Islet of Langerhans (tissue), 1 donor: ENCODE measurements at regions not wholly inside any gene's neighbourhood (a gene's known extent, or its start where the extent isn't known, plus 50 kb on each side); places are given as distances from the start of the nearest gene placed in this dataset.
A peak's percentile ranks its signal among the peaks of the same experiment; 100 is the strongest.
"Not testable (repeated sequence)": the region's sequence is repeated elsewhere in the genome, so short reads cannot be mapped to it uniquely, and the experiment has no call there.

Source experiments
- FAIRE-seq: peaks from one replicate; lab custom pipeline; 2011; peaks lifted over from hg19 to GRCh38; lab: Jason Lieb, UNC

DNA sequence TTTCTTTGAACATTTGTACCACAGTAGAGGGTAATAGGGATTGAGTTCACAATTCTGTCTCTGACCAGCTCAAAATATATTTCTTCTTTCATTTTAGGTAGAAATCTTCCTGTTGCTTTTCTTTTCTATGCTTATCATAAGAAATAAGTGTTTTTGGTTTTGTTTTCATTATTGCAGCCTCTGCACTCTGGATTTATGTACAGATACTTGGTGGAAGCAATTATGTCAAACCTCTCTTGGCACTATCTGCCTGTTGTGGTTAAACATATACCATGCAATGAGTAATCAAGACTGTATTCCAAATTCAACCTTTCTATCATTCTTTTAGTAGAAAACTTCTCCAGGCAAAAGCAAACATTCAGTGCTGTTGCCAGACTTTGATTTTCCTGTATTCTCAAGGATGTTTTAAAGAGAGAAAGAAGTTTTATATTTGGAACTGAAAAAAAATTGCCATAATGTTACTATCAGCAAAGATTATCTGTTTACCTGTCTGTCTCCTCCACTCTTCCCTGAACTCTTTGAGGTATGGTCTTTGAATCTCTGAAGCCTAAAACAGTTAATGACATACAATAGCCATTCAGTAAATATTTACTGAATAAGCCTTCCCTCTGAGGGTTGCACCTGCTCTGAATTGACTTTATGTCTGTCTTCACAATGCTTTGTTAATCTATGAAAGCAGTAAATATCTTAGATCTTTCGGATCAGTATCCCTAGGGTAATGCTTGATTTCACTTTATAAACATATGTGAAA is 612.5 kb upstream of the PRR20A start:
- no peak for FAIRE-seq

DNA sequence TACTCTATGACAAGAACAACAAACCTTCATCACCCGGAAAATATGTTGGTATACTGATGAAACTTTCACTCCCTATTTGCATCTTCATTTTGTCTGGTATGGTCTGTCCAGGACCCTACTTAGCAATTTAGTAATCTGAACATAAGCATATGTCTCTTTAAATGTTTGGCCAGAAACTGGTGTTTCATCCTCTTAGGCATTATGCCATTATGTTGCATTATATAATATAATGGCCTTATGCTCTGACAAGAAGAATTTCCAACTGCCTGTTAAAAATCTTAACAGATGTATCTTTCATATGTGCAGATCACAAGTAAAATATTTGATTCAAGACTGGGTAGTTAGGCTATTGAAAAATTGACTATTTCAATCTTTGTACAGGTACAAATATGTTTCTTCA is 610.6 kb upstream of the PRR20A start:
- no peak for FAIRE-seq

DNA sequence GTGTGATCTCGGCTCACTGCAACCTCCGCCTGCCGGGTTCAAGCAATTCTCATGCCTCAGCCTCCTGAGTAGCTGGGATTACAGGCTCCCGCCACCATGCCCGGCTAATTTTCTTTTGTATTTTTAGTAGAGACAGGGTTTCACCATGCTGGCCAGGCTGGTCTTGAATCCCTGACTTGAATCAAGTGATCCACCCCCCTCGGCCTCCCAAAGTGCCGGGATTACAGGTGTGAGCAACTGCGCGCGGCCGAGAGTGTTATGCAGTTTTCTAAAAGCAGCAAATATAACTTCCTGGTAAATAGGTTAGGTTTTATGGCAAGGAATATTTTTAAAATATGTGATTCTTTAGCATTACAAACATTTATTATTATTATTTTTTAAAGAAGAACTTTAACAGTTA is 592.8 kb upstream of the PRR20A start:
- FAIRE-seq, result not testable (repeated sequence)

DNA sequence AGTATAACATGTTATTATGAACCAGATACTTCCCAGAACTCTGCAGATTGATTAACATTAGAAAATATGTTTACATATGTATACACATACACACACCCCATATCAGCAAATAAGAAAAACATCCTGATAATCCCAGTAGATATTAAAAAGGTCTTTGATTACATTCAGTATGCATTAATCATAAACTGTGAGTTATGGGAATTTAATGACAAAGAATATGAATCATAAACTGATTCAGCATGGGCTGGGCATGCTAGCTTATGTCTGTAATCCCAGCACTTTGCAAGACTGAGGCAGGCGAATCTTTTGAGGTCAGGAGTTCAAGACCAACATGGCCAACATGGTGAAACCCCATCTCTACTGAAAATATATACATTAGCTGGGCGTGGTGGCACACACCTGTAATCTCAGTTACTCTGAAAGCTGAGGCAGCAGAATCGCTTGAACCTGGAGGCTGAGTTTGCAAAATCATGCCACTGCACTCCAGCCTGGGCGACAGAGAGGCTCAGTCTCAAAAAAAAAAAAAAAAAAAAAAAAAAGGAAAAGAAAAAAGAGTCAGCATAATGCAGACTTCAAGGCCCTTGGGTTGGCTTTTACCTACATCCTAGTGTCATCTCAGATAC is 581.9 kb upstream of the PRR20A start:
- no peak for FAIRE-seq

DNA sequence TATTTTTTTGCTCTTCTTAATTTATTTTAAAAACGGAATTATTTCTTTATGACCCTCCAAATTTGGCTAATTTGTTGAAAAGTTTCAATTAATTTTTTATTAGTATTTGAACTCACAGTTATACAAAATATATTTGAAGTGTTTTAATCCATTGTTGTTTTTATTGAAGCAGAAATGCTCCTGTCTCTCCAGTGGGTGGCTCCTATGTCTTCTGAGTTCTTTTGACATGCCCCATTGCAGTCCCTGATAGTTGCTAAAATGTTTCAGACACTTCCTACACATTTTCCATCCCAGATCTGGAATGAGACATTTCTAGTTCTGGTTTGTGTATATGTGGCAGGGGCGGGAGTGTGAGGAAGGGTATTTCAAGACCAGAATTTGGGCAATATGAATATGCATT is 579.4 kb upstream of the PRR20A start:
- no peak for FAIRE-seq

DNA sequence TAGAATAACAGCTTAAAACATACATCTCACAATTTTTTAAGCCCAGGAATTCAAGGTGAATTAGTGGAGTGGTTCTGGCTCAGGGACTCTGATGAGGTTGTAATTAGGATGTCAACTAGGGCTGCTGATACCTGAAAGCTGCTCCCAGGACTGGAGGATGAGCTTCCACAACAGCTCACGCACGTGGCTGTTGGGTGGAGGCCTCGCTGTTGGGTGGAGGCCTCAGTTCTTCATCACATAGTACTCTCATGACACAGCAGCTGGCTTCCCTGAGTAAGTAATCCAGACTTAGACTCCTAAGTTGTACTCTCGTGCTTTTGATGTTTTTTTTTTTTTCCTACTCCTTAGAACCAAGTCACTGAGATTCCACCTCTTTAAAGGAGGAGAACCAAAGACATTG is 577.1 kb upstream of the PRR20A start:
- no peak for FAIRE-seq

DNA sequence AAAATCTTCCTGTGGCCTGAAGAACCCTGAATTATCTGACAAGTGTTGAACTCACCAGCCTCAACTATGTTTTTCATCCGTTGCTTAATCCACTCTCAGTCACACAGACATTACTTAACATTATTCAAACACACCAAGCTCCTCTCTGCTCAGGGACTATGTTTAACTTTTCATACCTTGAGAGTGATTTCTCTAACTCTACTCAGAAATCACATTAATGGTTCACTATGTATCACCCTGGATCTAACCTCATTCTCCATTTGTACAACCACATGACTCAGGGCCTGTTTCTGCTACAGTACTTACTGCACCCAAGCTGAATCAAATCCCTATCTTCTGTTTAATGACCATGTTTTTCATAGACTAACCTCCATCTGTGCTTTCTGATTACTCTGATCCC is 553.7 kb upstream of the PRR20A start:
- FAIRE-seq, result no peak

DNA sequence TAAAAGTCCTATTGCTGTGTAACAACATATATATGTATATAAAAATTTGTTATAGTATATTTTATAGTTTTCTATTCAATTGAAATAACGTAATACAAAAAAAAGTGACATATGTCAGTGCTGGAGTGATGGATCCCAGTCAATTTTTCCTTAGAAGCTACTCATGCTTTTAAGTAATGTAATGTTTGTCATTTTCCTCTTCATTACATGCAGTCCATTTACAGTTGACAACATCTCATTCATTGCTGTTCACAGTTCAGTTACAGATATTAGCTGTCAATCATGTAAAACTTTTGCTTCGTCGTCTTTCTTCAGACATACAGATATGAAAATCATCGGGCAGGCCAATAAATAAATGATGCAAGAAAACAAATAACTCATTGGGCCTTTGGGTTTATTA is 525.1 kb upstream of the PRR20A start:
- FAIRE-seq, result no peak

DNA sequence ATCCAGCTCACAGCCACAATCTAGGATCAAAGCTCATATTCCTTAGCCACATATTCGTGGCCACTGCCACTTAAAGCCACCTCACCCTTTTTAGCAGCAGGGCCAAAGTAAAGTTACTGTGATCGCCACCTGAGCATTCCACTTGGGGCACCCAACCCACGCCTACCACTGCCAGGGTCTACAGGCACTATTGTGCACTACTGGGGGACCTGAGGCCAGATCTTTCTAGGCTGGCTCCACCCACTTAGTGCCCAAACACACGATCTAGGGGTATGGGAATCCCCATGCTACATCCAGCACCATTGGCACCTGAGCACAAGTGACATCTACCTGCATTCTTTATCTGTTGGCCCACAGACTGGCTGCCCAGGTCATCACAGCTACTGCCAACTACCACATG is 517.9 kb upstream of the PRR20A start:
- no peak for FAIRE-seq

DNA sequence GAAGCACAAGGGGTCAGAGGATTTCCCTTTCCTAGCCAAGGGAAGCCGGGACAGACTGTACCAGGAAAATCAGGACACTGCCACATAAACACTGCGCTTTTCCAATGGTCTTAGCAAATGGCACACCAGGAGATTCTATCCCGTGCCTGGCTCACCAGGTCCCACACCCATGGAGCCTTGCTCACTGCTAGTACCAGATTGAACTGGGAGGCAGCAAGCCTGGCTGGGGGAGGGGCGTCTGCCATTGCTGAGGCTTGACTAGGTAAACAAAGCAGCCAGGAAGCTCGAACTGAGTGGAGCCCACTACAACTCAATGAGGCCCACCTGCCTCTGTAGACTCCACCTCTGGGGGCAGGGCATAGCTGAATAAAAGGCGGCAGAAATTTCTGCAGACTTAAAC is 511.8 kb upstream of the PRR20A start:
- FAIRE-seq, result not testable (repeated sequence)

DNA sequence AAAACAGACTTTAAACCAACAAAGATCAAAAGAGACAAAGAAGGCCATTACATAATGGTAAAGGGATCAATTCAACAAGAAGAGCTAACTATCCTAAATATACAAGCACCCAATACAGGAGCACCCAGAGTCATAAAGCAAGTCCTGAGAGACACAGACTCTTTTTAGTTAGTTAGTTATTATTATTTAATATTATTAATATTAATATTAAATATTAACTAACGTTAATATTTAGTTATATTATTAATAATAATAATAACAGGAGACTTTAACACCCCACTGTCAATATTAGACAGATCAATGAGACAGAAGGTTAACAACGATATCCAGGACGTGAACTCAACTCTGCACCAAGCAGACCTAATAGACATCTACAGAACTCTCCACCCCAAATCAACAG is 509.7 kb upstream of the PRR20A start:
- FAIRE-seq, result not testable (repeated sequence)

DNA sequence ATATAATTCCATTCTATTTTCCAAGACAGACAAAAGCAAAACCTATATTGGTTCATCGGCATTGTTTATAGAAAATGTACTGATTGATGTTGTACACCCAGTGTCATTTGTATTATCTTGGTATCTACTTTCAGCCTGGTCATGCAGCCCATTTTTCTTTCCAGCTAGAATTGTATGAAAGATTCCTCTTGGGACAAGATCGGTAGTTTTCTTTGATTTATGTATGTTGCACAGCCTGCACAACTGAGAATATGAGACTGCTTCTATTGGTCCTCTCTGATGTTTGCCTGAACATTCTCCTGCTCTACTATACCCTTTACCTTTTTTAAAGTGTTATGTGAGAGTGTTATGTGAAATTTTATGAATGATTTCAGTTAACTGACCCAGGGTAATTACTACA is 487.7 kb upstream of the PRR20A start:
- FAIRE-seq, result no peak

DNA sequence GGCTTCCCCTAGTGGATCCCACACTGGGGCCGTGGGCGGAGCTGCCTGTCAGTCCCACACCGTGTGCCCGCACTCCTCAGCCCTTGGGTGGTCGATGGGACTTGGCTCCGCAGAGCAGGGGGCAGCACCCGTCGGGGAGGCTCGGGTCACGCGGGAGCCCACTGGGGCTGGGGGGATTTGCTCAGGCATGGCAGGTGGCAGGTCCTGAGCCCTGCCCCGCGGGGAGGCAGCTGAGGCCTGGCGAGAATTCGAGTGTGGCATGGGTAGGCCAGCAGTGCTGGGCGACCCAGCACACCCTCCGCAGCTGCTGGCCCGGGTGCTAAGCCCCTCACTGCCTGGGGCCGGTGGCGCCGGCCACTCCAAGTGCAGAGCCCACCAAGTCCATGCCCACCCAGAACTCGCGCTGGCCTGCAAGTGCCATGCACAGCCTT is 481.7 kb upstream of the PRR20A start:
- FAIRE-seq, result no peak

DNA sequence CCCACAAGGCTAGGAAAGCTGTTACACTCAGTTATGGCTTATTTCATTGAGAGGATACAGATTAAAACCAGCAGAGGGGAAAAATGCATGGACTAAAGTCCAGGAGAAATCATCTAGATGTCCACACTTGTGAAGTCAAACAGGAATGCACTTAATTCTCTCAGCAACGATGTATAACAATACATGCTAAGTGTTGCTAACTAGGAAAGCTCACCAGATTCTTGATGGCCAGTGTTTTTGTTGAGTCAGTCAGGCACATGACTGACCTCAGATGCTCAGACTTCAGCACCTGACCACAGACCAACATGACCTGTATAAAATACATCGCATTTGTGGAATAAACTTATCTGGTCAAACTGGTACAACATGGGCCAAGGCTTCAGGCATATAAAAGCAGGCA is 470.2 kb upstream of the PRR20A start:
- no peak for FAIRE-seq

DNA sequence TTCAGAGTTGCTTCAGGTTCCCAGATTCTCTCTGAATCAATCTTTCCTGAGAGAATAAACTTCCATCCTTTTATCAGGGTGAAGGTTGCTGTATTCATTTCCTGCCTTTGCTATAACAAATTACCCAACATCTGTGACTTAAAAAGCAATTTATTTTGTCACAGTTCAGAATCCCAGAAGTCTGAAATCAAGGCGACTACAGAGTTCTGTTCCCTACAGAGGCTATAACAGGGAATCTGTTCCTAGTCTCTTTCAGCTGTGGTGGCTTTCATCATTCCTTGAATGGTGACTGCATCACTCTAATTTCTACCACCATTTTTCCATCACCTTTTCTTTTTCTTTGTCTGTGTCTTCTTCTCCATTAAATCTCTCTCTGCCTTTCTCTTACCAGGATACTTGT is 459.3 kb upstream of the PRR20A start:
- FAIRE-seq, result no peak

DNA sequence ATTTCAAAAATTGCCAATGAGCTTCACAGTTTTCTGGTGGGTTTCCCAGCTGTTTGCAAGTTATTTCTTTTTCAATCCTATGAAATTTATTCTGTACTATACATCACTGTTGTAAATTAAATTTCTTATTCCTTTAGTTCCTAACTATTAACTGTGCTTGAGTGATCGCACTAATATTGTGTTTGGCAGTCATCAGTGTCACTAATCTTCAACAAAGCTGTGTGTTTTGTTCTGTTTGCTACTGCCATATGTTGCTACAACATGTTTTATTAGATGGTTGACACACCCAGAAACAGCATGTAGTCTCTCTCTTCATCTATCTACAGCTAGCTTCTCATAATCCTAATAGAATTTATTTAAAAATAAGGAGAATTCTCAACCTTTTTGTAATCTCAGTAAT is 453.6 kb upstream of the PRR20A start:
- no peak for FAIRE-seq

DNA sequence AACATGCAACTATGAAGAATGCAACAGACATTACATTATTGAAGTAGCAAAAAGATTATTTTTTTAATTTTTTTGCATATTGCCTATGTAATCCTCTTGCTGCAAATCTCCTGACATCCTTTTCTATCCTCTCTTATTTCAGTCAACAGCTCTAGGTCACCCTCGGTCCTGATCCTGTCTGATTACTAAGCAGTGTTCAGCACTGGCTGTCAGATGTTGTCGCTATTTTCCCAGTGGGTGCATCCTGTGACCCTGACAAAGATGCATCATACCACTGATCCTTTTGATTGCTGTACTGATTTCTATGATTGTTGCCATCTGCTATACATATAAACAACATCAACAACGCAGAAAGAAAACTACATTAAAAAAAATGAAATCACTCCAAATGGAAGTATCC is 443.7 kb upstream of the PRR20A start:
- FAIRE-seq, result no peak

DNA sequence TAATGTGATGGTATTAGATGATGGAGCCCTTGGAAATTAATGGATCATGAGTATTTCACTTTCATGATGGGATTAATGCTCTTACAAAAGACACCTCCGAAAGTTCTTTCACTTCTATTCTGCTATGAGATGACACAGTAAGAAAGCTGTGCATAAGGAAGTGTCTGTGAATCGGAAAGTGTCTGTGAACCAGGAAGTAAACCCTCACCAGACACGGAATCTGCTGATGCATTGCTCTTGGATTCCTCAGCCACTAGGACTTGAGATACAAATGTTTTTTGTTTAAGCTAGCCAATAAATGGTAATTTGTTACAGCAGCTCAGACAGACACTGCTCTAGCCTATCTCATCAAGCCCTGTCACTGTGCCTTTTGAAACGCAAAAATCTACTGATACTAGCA is 440.4 kb upstream of the PRR20A start:
- no peak for FAIRE-seq

DNA sequence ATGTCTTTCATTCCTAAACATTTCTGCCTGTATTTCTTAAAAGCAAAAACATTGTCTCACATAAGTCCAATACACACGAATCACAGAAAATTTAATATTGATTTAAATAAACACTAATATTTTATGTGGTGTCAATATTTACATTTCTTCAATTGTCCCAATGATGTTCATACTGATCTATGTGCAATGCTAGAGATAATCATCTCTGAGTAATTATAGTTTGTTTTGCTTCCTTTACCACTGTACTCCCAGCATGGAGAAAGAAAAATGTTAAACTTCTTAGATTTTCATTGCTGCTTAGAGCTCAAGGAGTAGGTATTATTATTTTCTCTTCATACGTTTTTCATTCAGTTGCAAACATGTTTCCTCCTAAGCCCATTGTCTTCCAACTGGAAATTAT is 434.2 kb upstream of the PRR20A start:
- peak; percentile 5 for FAIRE-seq

DNA sequence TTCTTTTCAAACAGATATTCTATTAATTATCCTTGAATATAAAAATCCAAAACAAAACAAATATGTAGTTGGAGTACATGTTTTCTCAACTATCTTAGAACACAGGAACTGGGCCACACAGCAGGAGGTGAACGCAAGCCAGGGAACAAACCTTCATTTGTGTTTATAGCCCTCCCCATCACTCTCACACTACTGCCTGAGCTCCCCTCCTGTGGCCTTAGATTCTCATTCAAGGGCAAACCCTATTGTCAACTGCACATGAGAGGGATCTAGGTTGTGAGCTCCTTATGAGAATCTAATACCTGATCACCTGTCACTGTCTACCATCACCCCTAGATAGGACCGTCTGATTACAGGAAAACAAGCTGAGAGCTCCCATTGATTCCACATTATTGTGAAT is 427.1 kb upstream of the PRR20A start:
- no peak for FAIRE-seq

DNA sequence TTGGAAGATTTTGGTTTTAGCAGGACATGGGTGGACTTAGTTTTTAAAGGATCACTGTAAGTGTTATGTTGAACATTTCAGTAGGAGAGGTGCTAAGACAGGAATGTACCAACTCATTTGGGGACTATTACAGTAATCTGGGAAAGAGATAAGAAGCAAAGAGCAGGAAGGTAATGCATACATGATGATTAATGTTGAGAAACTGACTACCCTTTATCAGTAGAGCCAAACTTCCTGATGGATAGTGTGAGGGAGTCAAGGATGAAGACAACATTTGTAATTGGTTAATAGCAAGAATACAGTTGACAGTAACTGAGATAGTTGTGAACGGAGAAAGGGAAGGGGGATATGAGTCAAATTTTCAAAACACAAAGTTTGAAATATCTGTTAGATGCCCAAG is 421.9 kb upstream of the PRR20A start:
- FAIRE-seq, result no peak

DNA sequence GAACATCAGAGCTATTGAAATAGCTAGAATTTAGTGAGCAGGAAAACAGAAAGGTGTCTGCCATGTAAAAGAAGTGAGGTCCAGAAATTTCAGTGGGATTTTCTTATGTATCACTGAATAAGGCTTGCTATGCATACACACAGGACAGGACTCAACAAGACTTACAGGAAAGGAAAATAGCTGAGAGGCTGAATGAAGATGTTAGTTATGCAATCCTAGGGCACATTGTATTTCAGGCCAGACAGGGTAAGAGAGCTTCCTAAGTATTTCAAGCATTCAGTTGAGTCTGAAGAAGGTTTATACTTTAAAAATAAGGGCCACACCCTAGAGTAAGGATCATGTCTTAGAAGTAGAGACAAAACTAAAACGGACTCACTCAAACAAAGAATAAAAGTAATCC is 419.9 kb upstream of the PRR20A start:
- FAIRE-seq, result no peak

DNA sequence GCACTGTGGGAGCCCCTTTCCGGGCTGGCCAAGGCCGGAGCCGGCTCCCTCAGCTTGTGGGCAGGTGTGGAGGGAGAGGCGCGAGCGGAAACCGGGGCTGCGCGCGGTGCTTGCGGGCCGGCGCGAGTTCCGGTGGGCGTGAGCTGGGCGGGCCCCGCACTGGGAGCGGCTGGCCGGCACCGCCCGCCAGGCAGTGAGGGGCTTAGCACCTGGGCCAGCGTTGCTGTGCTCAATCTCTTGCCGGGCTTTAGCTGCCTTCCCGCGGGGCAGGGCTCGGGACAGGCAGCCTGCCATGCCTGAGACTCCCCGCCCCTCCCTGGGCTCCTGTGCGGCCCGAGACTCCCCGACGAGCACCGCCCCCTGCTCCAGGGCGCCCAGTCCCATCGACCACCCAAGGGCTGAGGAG is 405.2 kb upstream of the PRR20A start:
- FAIRE-seq, result no peak

DNA sequence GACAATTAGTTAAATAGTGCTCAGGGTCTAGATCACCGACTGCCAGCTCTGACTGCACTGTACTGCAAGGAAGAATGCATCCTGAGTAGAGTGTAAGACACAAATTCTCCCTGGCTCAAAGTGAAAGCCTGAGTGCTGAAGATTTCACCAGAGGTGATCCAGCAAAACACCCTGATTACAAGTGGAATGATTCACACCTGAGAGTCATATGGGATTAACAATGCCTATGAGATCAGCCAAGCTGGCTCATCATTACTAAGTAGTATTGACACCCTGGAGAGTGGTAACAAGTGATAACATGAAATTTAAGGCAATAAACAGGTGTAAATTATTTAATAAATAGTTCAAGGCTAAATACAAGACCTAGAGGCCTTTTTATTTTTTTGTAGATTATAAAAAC is 403.8 kb upstream of the PRR20A start:
- FAIRE-seq, result no peak
